Prostate gland (tissue), 2 donors: ENCODE measurements at regions not wholly inside any gene's neighbourhood (a gene's known extent, or its start where the extent isn't known, plus 50 kb on each side); places are given as distances from the start of the nearest gene placed in this dataset.
"Not testable (repeated sequence)": the region's sequence is repeated elsewhere in the genome, so short reads cannot be mapped to it uniquely, and the experiment has no call there.

ENCODE experiments used
- DNase-seq: peaks from one replicate; pipeline ENCODE4 v3.0.0-alpha.2; 2019; ENCODE audit warnings: low spot score
- H3K27ac ChIP-seq, 2 donors: fragments of 200-600 bp; sonication (generic); 2 replicates each; pipeline ENCODE4 v1.5.1; 2017 to 2019
- H3K27me3 ChIP-seq: fragments of 200-600 bp; sonication (generic); replicated peaks from 2 replicates; pipeline ENCODE4 v1.5.1; 2019; ENCODE audit not compliant: insufficient read depth
- H3K36me3 ChIP-seq, 2 donors: fragments of 200-600 bp; sonication (generic); 1 replicate in 1 of 2; 2 replicates in 1 of 2; pipeline versions ENCODE4 v1.5.1 to v1.8.1; 2017 to 2019
- H3K4me1 ChIP-seq: fragments of 200-600 bp; sonication (generic); replicated peaks from 2 replicates; pipeline ENCODE4 v1.5.1; 2019
- H3K4me3 ChIP-seq, 2 donors: fragments of 200-600 bp; sonication (generic); 2 replicates each; pipeline ENCODE4 v1.5.1; 2017 to 2019
- H3K9me3 ChIP-seq: fragments of 200-600 bp; sonication (generic); 2 replicates; pipeline ENCODE4 v1.5.1; 2017
- POLR2A ChIP-seq: fragments of 450-650 bp; IDR thresholded peaks from one replicate; pipeline ENCODE4 v1.6.1; 2016; ENCODE audit warnings: antibody characterized with exemption, mild to moderate bottlenecking
- POLR2AphosphoS5 ChIP-seq: sonication (generic); formaldehyde crosslinking; IDR thresholded peaks from one replicate; pipeline ENCODE4 v1.6.1; 2017; ENCODE audit warnings: antibody characterized with exemption
- WGBS: methylation state at CpG from one replicate; pipeline ENCODE4 v1.1.5; 2018; 5-methylcytosine and 5-hydroxymethylcytosine counted together
- intact Hi-C: fragments of 100-400 bp; cut with DNase I; formaldehyde crosslinking; loops from one replicate; pipeline ENCODE4 v1.14.2; 2022
- TF ChIP-seq, protein P1 (sequence below), 4 experiments: fragments of 200-600 bp in 2 of 4; fragments of 450-650 bp in 2 of 4; sonication (generic) in 2 of 4; IDR thresholded peaks; 1 replicate in 3 of 4; 2 replicates in 1 of 4; pipeline ENCODE4 v1.5.1; 2016 to 2019; ENCODE audit warnings: antibody characterized with exemption in 4 of 4, mild to moderate bottlenecking in 2 of 4, moderate library complexity in 2 of 4

DNA sequence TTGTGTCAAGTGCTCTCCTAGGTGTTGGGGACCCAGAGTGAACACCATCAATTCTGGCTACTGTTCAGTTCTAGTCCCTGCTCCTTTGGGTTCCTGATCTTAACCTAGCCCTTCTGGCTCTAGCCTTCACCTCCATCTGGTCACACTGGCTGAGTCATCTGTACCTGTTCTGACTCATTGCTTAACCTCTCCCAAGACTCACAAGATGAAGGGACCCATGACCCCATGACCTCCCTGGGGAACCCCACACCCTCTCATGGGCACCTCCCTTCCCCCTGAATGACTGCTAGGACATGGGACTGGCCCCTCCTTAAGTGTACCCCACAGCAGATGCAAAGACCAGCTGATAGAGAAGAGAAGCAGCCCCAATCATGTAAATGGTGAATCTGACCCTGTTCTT, 345.8 kb upstream of the CDH5 start:
- no peak overlapping the region for H3K4me3 ChIP-seq
- no peaks in the 10 kb centered on the region for H3K36me3 ChIP-seq
- H3K27ac ChIP-seq: no peak overlapping the region
- H3K4me1 ChIP-seq: no peaks in the 10 kb centered on the region
- intact Hi-C loops: no loop called here
- DNase-seq: no peak
- H3K9me3 ChIP-seq: no peaks in the 10 kb centered on the region
- no peaks in the 10 kb centered on the region for H3K27me3 ChIP-seq
- TF ChIP-seq POLR2AphosphoS5: no peak
- TF ChIP-seq POLR2A: no peak
- TF ChIP-seq, protein P1, sequence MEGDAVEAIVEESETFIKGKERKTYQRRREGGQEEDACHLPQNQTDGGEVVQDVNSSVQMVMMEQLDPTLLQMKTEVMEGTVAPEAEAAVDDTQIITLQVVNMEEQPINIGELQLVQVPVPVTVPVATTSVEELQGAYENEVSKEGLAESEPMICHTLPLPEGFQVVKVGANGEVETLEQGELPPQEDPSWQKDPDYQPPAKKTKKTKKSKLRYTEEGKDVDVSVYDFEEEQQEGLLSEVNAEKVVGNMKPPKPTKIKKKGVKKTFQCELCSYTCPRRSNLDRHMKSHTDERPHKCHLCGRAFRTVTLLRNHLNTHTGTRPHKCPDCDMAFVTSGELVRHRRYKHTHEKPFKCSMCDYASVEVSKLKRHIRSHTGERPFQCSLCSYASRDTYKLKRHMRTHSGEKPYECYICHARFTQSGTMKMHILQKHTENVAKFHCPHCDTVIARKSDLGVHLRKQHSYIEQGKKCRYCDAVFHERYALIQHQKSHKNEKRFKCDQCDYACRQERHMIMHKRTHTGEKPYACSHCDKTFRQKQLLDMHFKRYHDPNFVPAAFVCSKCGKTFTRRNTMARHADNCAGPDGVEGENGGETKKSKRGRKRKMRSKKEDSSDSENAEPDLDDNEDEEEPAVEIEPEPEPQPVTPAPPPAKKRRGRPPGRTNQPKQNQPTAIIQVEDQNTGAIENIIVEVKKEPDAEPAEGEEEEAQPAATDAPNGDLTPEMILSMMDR (IDR thresholded peaks at IDR 0.05): no peak

DNA sequence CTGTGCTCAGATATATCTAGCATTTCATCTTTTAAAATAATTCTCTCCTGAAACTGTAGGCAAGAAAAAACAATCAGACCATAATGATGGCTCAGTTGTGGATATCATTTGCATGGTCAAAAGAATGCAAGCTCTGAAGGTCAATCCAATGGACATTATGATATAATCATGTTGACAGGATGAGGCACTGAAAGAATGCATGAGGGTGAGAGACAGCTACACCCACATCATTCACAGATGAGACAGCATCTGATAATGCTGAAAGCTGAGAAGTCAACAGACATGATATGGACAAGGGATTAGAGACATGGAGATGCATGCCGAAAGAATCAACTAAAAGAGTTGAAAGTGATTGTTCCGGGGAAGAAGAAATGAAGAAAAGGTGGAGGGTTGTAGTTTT, 346.4 kb upstream of the CDH5 start:
- TF ChIP-seq, protein P1 (IDR thresholded peaks at IDR 0.05): no peak
- TF ChIP-seq POLR2AphosphoS5 (no peak), POLR2A (no peak)
- no peaks in the 10 kb centered on the region for H3K9me3 ChIP-seq
- intact Hi-C loops: no loop called here
- no peaks in the 10 kb centered on the region for H3K36me3 ChIP-seq
- H3K27me3 ChIP-seq: no peaks in the 10 kb centered on the region
- H3K4me3 ChIP-seq: no peak overlapping the region
- no peak overlapping the region for H3K27ac ChIP-seq
- no peaks in the 10 kb centered on the region for H3K4me1 ChIP-seq
- 97% methylated on average over 2 of the region's 2 CpGs for WGBS
- DNase-seq: no peak

DNA sequence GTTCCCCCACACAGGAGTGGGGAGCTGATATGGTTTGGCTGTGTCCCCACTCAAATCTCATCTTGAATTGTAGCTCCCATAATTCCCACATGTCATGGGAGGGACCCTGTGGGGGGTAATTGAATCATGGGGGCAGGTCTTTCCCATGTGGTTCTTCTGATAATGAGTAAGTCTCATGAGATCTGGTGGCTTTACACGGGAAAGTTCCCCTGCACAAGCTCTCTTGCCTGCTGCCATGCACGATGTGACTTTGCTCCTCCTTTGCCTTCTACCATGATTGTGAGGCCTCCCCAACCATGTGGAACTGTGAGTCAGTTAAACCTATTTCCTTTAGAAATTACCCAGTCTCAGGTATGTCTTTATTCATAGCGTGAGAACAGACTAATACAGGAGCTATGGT, 347.0 kb upstream of the CDH5 start:
- H3K9me3 ChIP-seq, H3K27ac ChIP-seq, H3K27me3 ChIP-seq, H3K36me3 ChIP-seq, DNase-seq, H3K4me3 ChIP-seq, intact Hi-C loops, H3K4me1 ChIP-seq: not testable (repeated sequence)
- WGBS: 96% methylated on average over 3 of the region's 3 CpGs

DNA sequence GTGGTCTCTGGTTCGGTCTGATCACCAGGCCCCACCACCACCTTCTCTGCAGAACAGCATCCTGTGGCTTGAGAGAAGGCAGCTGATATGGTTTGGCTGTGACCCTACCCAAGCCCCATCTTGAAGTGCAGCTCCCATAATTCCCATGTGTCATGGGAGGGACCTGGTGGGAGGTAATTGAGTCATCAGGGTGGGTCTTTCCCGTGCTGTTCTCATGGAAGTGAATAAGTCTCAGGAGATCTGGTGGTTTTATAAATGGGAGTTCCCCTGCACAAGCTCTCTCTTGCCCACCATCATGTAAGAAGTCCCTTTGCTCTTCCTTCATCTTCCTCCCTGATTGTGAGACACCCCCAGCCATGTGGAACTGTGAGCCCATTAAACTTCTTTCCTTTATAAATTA, 352.3 kb upstream of the CDH5 start:
- no peaks in the 10 kb centered on the region for H3K27me3 ChIP-seq
- H3K27ac ChIP-seq: no peak overlapping the region
- no peaks in the 10 kb centered on the region for H3K36me3 ChIP-seq
- no peak for DNase-seq
- TF ChIP-seq POLR2AphosphoS5: no peak
- TF ChIP-seq POLR2A: no peak
- TF ChIP-seq, protein P1 (IDR thresholded peaks at IDR 0.05): no peak
- no peaks in the 10 kb centered on the region for H3K4me1 ChIP-seq
- no peaks in the 10 kb centered on the region for H3K9me3 ChIP-seq
- no peak overlapping the region for H3K4me3 ChIP-seq
- WGBS: 87% methylated on average over 2 of the region's 2 CpGs
- intact Hi-C loops: no loop called here

DNA sequence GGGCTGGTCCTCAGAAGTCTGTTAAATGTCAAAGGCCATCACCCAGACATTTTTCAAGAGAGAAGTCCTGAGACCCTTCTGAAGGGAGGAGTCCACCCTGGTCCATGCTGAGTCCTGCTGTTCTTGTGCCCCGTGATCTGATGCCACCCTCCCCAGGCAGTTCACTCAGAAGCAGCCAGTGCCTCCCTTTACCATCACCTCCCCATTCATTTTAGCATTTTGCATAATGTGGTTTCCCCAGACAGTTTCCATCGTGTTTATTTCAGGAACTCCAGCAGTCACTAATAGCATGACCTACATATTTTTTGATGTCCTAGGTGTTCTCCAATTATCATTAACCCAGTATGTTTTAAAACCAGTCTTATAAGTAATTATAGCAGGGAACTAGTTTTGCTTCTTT, 353.0 kb upstream of the CDH5 start:
- Histone ChIP-seq H3K4me1 (no peaks in the 10 kb centered on the region), H3K9me3 (no peaks in the 10 kb centered on the region), H3K27ac (no peak overlapping the region), H3K36me3 (no peaks in the 10 kb centered on the region), H3K27me3 (no peaks in the 10 kb centered on the region), H3K4me3 (no peak overlapping the region)
- intact Hi-C loops: no loop called here
- TF ChIP-seq POLR2AphosphoS5 (no peak), POLR2A (no peak)
- TF ChIP-seq, protein P1 (IDR thresholded peaks at IDR 0.05): no peak
- no peak for DNase-seq
- 89% methylated on average over 2 of the region's 2 CpGs for WGBS
